ENCODE measurements at regions not wholly inside any gene's neighbourhood (a gene's known extent, or its start where the extent isn't known, plus 50 kb on each side); places are given as distances from the start of the nearest gene placed in this dataset.

- DNase-seq: peak; percentile 37
Measured at GRCh38 chr18:10057894-10058791, 144.3 kb downstream of the VAPA start.

- peak; percentile 54 for DNase-seq
Measured at GRCh38 chr18:10059610-10060468, 146.0 kb downstream of the VAPA start.

GRCh38 chr18:10060469-10060782, 146.6 kb downstream of the VAPA start:
- peak; percentile 64 for DNase-seq

GRCh38 chr18:10060841-10061240, 147.0 kb downstream of the VAPA start:
- no peak for DNase-seq

- DNase-seq: no peak
Measured at GRCh38 chr18:10061566-10062140, 147.8 kb downstream of the VAPA start.

GRCh38 chr18:10062302-10063300, 148.8 kb downstream of the VAPA start:
- peak; percentile 56 for DNase-seq

- no peak for DNase-seq
Measured at GRCh38 chr18:10063489-10063888, 149.7 kb downstream of the VAPA start.

GRCh38 chr18:10064267-10064666, 150.5 kb downstream of the VAPA start:
- no peak for DNase-seq

GRCh38 chr18:10065296-10065695, 151.5 kb downstream of the VAPA start:
- DNase-seq: no peak

GRCh38 chr18:10067670-10068659, 154.1 kb downstream of the VAPA start:
- DNase-seq: no peak

- DNase-seq: no peak
Measured at GRCh38 chr18:10068766-10069567, 155.2 kb downstream of the VAPA start.

- no peak for DNase-seq
Measured at GRCh38 chr18:10070561-10071000, 156.8 kb downstream of the VAPA start.

- no peak for DNase-seq
Measured at GRCh38 chr18:10072671-10073175, 158.9 kb downstream of the VAPA start.

- peak; percentile 55 for DNase-seq
Measured at GRCh38 chr18:10074110-10074509, 160.3 kb downstream of the VAPA start.

- DNase-seq: no peak
Measured at GRCh38 chr18:10074728-10075127, 160.9 kb downstream of the VAPA start.

GRCh38 chr18:10076502-10077030, 162.8 kb downstream of the VAPA start:
- no peak for DNase-seq

- no peak for DNase-seq
Measured at GRCh38 chr18:10077986-10078385, 164.2 kb downstream of the VAPA start.

- DNase-seq: no peak
Measured at GRCh38 chr18:10080372-10080771, 166.6 kb downstream of the VAPA start.

GRCh38 chr18:10081492-10081891, 167.7 kb downstream of the VAPA start:
- DNase-seq: peak; percentile 55
